GM12872 (cell line): ENCODE measurements at regions not wholly inside any gene's neighbourhood (a gene's known extent, or its start where the extent isn't known, plus 50 kb on each side); places are given as distances from the start of the nearest gene placed in this dataset.

Source experiments
- CTCF ChIP-seq: IDR thresholded peaks from 3 replicates; pipeline ENCODE4 v1.5.1; 2011; ENCODE audit warnings: low read depth, mild to moderate bottlenecking, low read length, moderate library complexity; ENCODE audit not compliant: insufficient read depth

- no peak for TF ChIP-seq CTCF
Observed at GRCh38 chr18:42296723-42297122, 341.7 kb downstream of the PIK3C3 start.

GRCh38 chr18:42298759-42299675 lies 344.0 kb downstream of the PIK3C3 start:
- peak; percentile 87 for TF ChIP-seq CTCF

GRCh38 chr18:42305869-42306593 lies 351.0 kb downstream of the PIK3C3 start:
- TF ChIP-seq CTCF: no peak

GRCh38 chr18:42306594-42306980 lies 351.6 kb downstream of the PIK3C3 start:
- TF ChIP-seq CTCF: no peak

DNA sequence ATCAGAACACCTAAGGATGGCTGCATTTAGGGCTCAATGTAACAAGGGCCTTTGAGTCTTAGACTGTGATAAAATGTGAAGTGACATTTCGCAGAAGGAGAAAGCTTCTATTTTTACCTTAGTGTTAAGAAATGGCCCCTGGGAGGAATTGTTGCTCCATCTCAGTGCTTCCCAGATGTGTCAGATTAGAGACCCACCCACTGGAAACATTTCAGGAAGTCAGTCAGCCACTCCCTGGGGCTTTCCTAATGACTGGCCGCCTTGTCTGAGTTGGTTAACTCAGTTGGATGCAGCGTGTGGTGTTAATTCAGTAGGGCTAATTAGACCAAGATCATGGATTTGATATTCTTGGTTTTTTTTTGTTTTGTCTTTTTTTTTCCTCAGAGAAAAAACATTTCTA lies 355.9 kb downstream of the PIK3C3 start:
- no peak for TF ChIP-seq CTCF

DNA sequence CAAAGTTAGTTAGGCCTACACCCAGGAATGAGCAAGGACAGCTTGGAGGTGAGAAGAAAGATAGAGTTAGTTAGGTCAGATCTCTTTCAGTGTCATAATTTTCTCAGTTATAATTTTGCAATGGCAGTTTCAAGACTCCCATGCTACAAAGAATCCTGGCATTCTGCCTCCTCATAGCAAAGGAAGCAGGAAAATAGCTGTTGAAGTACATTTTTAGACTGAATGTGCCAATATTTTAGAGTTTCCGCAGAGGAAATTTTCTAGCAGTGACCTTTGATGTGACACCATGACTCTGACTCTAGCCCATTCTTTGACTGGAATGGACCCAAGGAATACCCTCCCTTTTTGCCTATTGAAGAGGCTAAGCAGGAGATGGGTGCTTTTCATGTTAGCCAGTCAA lies 371.7 kb downstream of the PIK3C3 start:
- no peak for TF ChIP-seq CTCF

- TF ChIP-seq CTCF: no peak
Observed at GRCh38 chr18:42328931-42329330, 373.9 kb downstream of the PIK3C3 start.
